Suppressor macrophage (primary cell): ENCODE measurements at regions not wholly inside any gene's neighbourhood (a gene's known extent, or its start where the extent isn't known, plus 50 kb on each side); places are given as distances from the start of the nearest gene placed in this dataset.
"Not testable (repeated sequence)": the region's sequence is repeated elsewhere in the genome, so short reads cannot be mapped to it uniquely, and the experiment has no call there.

Experiments
- DNase-seq, 4 experiments: peaks; one replicate each; pipeline ENCODE4 v3.0.0-alpha.2; 2020 to 2022

DNA sequence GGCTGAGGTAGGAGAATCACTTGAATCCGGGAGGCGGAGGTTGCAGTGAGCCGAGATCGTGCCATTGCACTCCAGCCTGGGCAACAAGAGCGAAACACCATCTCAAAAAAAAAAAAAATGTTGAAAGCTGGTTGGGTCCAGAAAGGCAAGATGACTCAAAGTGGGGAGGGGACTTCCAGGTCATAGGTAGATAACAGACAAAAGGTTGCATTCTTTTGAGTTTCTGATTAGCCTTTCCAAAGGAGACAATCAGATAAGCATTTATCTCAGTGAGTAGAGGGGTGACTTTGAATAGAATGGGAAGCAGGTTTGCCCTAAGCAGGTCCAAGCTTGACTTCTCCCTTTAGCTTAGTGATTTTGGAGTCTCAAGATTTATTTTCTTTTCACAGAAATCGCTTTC is 527.9 kb downstream of the XYLT1 start:
- not testable (repeated sequence) for DNase-seq

- DNase-seq, result no peak
Measured at GRCh38 chr16:16945207-16945606, 525.6 kb downstream of the XYLT1 start.

- DNase-seq, result no peak
Measured at GRCh38 chr16:16956376-16956775, 514.4 kb downstream of the XYLT1 start.

- no peak for DNase-seq
Measured at GRCh38 chr16:16960785-16961184, 510.0 kb downstream of the XYLT1 start.

GRCh38 chr16:16966439-16966838 is 504.3 kb downstream of the XYLT1 start:
- no peak for DNase-seq

GRCh38 chr16:16971042-16971441 is 499.7 kb downstream of the XYLT1 start:
- no peak for DNase-seq

- DNase-seq, result no peak
Measured at GRCh38 chr16:16972831-16973230, 497.9 kb downstream of the XYLT1 start.

GRCh38 chr16:16973707-16974591 is 496.8 kb downstream of the XYLT1 start:
- DNase-seq, result no peak

GRCh38 chr16:16982614-16983013 is 488.1 kb downstream of the XYLT1 start:
- no peak for DNase-seq

DNA sequence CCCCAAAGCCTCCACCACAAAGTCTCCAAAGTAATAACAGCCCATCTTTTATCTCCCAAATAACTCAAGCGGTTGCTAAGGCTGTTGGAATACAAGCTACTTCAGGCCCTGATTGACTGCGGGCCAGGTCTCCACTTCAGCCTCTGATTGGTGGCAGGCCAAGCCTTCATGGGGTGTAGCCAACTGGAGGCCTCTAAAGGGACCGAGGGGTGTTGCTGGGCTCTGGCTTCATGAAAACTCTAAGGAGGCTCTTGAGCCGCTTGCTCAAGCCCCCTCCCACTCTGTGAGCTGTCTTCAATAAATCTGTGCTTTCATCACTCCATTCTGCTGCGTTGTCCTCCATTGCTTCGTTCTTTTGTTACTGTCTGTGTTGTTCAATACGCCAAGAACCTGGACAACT is 487.2 kb downstream of the XYLT1 start:
- no peak for DNase-seq

DNA sequence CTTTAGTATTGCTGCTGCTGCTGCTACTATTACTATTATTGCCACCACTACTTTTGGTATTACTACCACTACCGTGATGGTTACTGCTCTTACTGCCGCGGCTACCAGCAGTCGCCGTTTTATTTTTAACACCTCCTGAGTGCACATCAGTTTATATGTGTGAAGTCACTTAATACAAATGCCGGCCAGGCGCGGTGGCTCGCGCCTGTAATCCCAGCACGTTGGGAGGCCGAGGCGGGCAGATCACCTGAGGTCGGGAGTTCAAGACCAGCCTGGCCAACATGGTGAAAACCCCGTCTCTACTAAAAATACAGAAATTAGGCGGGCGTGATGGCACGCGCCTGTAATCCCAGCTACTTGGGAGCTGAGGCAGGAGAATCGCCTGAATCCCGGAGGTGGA is 486.7 kb downstream of the XYLT1 start:
- not testable (repeated sequence) for DNase-seq

- no peak for DNase-seq
Measured at GRCh38 chr16:16985707-16986106, 485.1 kb downstream of the XYLT1 start.

DNA sequence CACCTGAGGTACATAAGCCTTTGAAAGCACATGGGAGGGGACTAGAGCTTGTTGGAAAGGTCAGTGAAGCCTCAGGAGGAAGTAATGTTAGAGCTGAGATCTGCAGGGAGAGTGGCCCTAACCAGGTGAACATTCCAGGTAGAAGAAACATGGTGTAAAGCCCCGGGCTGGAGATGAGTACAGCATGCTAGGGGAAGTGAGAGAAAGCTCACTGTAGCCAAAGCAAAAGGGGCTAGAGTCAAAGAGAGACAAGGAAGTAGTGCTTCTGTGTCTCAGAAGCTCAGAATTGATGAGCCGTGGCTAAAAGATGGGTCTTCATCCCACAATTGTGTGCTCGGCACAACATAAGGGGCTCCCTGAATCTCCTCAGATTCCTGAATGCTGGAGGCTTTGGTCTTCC is 481.8 kb downstream of the XYLT1 start:
- DNase-seq, result no peak

DNA sequence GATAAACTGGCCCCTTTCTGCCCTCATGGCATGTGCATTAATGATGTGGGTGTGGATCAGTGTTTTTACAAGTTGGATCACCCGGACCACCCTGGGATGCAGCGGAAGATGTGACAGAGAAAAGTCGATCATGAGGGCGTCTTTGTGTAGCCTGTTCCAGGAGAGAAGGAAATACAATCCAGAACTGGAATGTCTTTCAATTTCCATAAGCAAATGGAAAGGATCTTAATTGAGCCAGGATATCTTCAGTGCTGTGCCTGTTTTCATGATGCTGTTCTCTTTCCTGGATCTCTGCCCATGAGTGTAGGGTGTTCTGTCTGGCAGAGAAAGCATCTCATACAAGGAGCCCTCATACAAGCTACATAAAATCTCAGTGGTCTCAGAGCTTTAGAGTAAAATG is 481.4 kb downstream of the XYLT1 start:
- DNase-seq, result no peak

DNA sequence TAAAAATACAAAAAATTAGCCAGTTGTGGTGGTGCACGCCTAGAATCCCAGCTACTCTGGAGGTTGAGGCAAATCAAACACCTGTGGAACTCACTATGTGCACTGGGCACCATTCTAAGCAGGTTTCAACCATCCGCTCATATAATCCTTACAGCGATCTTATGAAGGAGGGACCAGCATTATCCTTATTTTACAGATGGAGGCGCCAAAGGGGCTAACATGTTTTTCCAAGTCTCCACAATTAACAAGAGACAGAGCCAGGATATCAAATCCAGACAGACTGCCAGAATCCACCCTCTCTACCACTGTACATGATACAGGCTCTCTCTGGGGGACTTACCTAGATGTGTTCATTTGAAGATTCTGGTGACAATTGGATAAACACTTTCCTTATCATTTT is 479.0 kb downstream of the XYLT1 start:
- DNase-seq, result no peak

GRCh38 chr16:16992975-16993765 is 477.6 kb downstream of the XYLT1 start:
- DNase-seq, result peak; percentile 9 to 50 (median 24)

DNA sequence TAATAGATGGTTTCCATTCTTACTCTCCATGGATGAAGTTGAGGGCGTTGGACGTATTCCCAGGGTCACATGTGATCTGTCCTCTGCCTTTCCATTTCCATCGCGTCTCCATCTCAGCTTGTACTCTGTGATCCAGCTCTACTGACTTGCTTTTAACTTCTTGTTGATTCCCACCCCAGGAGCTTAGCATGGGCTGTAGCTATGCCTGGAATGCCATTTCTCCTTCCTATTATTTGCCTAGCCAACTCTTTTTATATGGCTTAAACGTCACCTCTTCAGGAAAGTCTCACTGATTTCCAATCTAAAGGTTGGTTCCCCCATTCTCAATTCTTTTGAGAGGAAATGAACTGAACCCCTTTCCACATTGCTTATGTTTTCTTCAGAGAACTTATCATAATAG is 475.9 kb downstream of the XYLT1 start:
- no peak for DNase-seq

DNA sequence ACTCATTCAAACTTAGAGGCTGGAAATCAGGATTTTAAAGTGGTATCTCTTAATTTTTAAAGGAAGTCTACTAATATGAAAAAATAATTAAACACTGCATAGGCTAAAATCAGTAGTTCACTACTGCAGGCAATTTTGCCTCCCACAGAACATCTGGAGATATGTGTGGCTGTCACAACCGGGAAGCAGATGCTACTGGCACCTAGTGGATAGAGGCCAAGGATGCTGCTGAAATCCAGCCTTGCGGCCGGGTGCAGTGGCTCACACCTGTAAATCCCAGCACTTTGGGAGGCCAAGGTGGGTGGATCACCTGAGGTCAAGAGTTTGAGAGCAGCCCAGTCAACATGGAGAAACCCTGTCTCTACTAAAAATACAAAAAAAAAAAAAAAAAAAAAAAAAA is 473.9 kb downstream of the XYLT1 start:
- no peak for DNase-seq

- no peak for DNase-seq
Measured at GRCh38 chr16:16997349-16997748, 473.4 kb downstream of the XYLT1 start.

- no peak for DNase-seq
Measured at GRCh38 chr16:17001471-17001870, 469.3 kb downstream of the XYLT1 start.

GRCh38 chr16:17002565-17002964 is 468.2 kb downstream of the XYLT1 start:
- DNase-seq, result peak in 1 of 4 experiments; percentile 23

- not testable (repeated sequence) for DNase-seq
Measured at GRCh38 chr16:17005963-17006362, 464.8 kb downstream of the XYLT1 start.

GRCh38 chr16:17011712-17012111 is 459.0 kb downstream of the XYLT1 start:
- no peak for DNase-seq

- no peak for DNase-seq
Measured at GRCh38 chr16:17013038-17013437, 457.7 kb downstream of the XYLT1 start.
